ENCODE measurements at regions not wholly inside any gene's neighbourhood (a gene's known extent, or its start where the extent isn't known, plus 50 kb on each side); places are given as distances from the start of the nearest gene placed in this dataset.

GRCh38 chr7:132034748-132035416 is 478.5 kb upstream of the PODXL start (continued):
- TF ChIP-seq COPS2 (conservative IDR thresholded peaks at IDR 0.05) (no peak), ZC3H4 (CRISPR knock-in tag; IDR thresholded peaks at IDR 0.05; ENCODE audit: borderline replicate concordance) (no peak), GTF2A2 (tag; IDR thresholded peaks at IDR 0.05) (no peak), GTF2B (IDR thresholded peaks at IDR 0.05; ENCODE audit: extremely low read depth, insufficient read length) (no peak), LARP7 (IDR thresholded peaks at IDR 0.05) (no peak), THAP7 (CRISPR knock-in tag; IDR thresholded peaks at IDR 0.05) (no peak)

GRCh38 chr7:132030883-132031282 is 474.5 kb upstream of the PODXL start:
- no peak overlapping the region for H3K9ac ChIP-seq (ENCODE audit: insufficient read depth in 1 of 2, low read depth in 2 of 2, low read length in 2 of 2)
- no peaks in the 10 kb centered on the region for H3K4me1 ChIP-seq (replicated peaks in 1 of 2; ENCODE audit: control insufficient read depth in 2 of 2, insufficient read depth in 2 of 2, low read length in 2 of 2)
- ChIA-PET POLR2A (interaction anchor here (0.6 kb wide), 1 partner anchor 9 kb away, joined by 3 read pairs; no protein-coding TSS in a partner anchor), CTCF (ENCODE audit: low intra/inter-chr PET ratio) (no interaction called here)
- in situ Hi-C loops (cut with MboI) (no loop called here), intact Hi-C loops (cut with micrococcal nuclease) (no loop called here)
- no peaks in the 10 kb centered on the region for H3K36me3 ChIP-seq (ENCODE audit: control insufficient read depth, insufficient read depth, low read length)
- H3K9me3 ChIP-seq (replicated peaks; ENCODE audit: control insufficient read depth, insufficient read depth, low read depth, low read length): no peaks in the 10 kb centered on the region
- no peaks in the 10 kb centered on the region for H3K27me3 ChIP-seq (ENCODE audit: control insufficient read depth in 2 of 2, insufficient read depth in 2 of 2, low read length in 2 of 2)
- ATAC-seq (no peak), DNase-seq (ENCODE audit: extremely low read depth in 1 of 4, low spot score in 3 of 4) (no peak), FAIRE-seq (no peak)
- WGBS (ENCODE audit: insufficient coverage, low coverage, missing lambda C conversion rate): 0% methylated on average over 2 of the region's 2 CpGs
- no peak overlapping the region for H3K4me2 ChIP-seq (ENCODE audit: insufficient read depth, low read length)
- no peaks in the 10 kb centered on the region for H3K79me2 ChIP-seq (ENCODE audit: control insufficient read depth, insufficient read depth, low read length)
- no peaks in the 10 kb centered on the region for H4K20me1 ChIP-seq (replicated peaks; ENCODE audit: control insufficient read depth, insufficient read depth, low read length)
- H2AFZ ChIP-seq (ENCODE audit: low read depth, low read length): no peak overlapping the region
- no peak overlapping the region for H3K27ac ChIP-seq (ENCODE audit: extremely low read depth, low read depth, low read length)
- H3K9me1 ChIP-seq (ENCODE audit: control insufficient read depth, insufficient read depth, low read length): no peaks in the 10 kb centered on the region
- no peak overlapping the region for H3K4me3 ChIP-seq
- BruUV-seq (replicated peaks): no TSS peak
- no peak for TF ChIP-seq KLF10 (CRISPR knock-in tag; IDR thresholded peaks at IDR 0.05)
- no peak for TF ChIP-seq ZBTB7A (IDR thresholded peaks at IDR 0.05; ENCODE audit: borderline replicate concordance, control insufficient read depth, low read depth, low read length)
- no peak for TF ChIP-seq COPS2 (conservative IDR thresholded peaks at IDR 0.05)
- TF ChIP-seq GABPB1 (CRISPR knock-in tag; IDR thresholded peaks at IDR 0.05): no peak
- TF ChIP-seq ZNF583 (CRISPR knock-in tag; IDR thresholded peaks at IDR 0.05): no peak
- TF ChIP-seq CTCF (IDR thresholded peaks at IDR 0.05 in 2 of 3, conservative IDR thresholded peaks at IDR 0.05 in 1 of 3; ENCODE audit: insufficient read depth in 2 of 3, low read depth in 1 of 3, low read length in 3 of 3): no peak
- TF ChIP-seq HINFP (tag; conservative IDR thresholded peaks at IDR 0.05; ENCODE audit: low read depth): no peak
- TF ChIP-seq MXD1 (CRISPR knock-in tag; IDR thresholded peaks at IDR 0.05; ENCODE audit: borderline replicate concordance, poor library complexity, severe bottlenecking): no peak
- TF ChIP-seq ZNF740 (CRISPR knock-in tag; IDR thresholded peaks at IDR 0.05): no peak
- no peak for TF ChIP-seq ZNF740 (tag; IDR thresholded peaks at IDR 0.05)
